ENCODE measurements at regions not wholly inside any gene's neighbourhood (a gene's known extent, or its start where the extent isn't known, plus 50 kb on each side); places are given as distances from the start of the nearest gene placed in this dataset.
A peak's percentile ranks its signal among the peaks of the same experiment; 100 is the strongest.

GRCh38 chr6:149164199-149164750, 153.2 kb upstream of the TAB2 start:
- no peaks in the 10 kb centered on the region for H3K9me3 ChIP-seq (ENCODE audit: low read length)
- no peak for ATAC-seq
- intact Hi-C loops (cut with micrococcal nuclease) = no loop called here
- H3K4me1 ChIP-seq (ENCODE audit: insufficient read depth, low read length) = peaks cover 20% of the 10 kb centered on the region
- TF ChIP-seq EZH2phosphoT487 (IDR thresholded peaks at IDR 0.05; ENCODE audit: borderline replicate concordance, low read length) (no peak), EZH2 (IDR thresholded peaks at IDR 0.05; ENCODE audit: low read length, unreplicated experiment) (no peak), CTCF (conservative IDR thresholded peaks at IDR 0.05; ENCODE audit: low read depth, low read length) (no peak)
- DNase-seq = no peak
- H3K27ac ChIP-seq (ENCODE audit: low read length) = no peak overlapping the region
- CTCF ChIA-PET = interaction anchor here (0.6 kb wide), 1 partner anchor 354 kb away, joined by 4 read pairs; no protein-coding TSS in a partner anchor
- H3K79me2 ChIP-seq (ENCODE audit: low read length) = no peaks in the 10 kb centered on the region
- BruUV-seq (replicated peaks) = no TSS peak
- H3K9me2 ChIP-seq (replicated peaks; ENCODE audit: low read length) = no peaks in the 10 kb centered on the region
- no peaks in the 10 kb centered on the region for H3K27me3 ChIP-seq (ENCODE audit: low read length)
- H3F3A ChIP-seq (ENCODE audit: low read length, unreplicated experiment) = no peaks in the 10 kb centered on the region
- no peak overlapping the region for H3K4me3 ChIP-seq (ENCODE audit: low read length)
- no peak overlapping the region for H3K4me2 ChIP-seq (ENCODE audit: low read length)
- H3K9ac ChIP-seq (ENCODE audit: low read length) = no peak overlapping the region
- H3K36me3 ChIP-seq (ENCODE audit: low read depth, low read length) = no peaks in the 10 kb centered on the region
- H2AFZ ChIP-seq (ENCODE audit: low read length) = no peak overlapping the region
- POLR2A ChIA-PET (ENCODE audit: unreplicated experiment) = interaction anchor here (0.5 to 0.6 kb wide), 2 partner anchors 199 to 896 kb away, joined by 3 to 4 read pairs; no protein-coding TSS in a partner anchor
- H4K20me1 ChIP-seq (ENCODE audit: low read length) = no peaks in the 10 kb centered on the region

- DNase-seq (peak; percentile 12), ATAC-seq (peak; percentile 18; the same call in 1 of the 2 replicates)
- Histone ChIP-seq H3K27ac (ENCODE audit: low read length) (no peak overlapping the region), H3K4me3 (ENCODE audit: low read length) (no peak overlapping the region), H3F3A (ENCODE audit: low read length, unreplicated experiment) (no peaks in the 10 kb centered on the region), H3K9ac (ENCODE audit: low read length) (no peak overlapping the region), H3K27me3 (ENCODE audit: low read length) (no peaks in the 10 kb centered on the region), H3K9me2 (replicated peaks; ENCODE audit: low read length) (no peaks in the 10 kb centered on the region), H3K9me3 (ENCODE audit: low read length) (no peaks in the 10 kb centered on the region), H3K79me2 (ENCODE audit: low read length) (no peaks in the 10 kb centered on the region), H4K20me1 (ENCODE audit: low read length) (no peaks in the 10 kb centered on the region), H3K36me3 (ENCODE audit: low read depth, low read length) (no peaks in the 10 kb centered on the region), H2AFZ (ENCODE audit: low read length) (peak overlapping the region; percentile 53; the same call in 1 of the 2 replicates), H3K4me2 (ENCODE audit: low read length) (peak overlapping the region; percentile 44), H3K4me1 (ENCODE audit: insufficient read depth, low read length) (peaks cover 30% of the 10 kb centered on the region)
- POLR2A ChIA-PET (ENCODE audit: unreplicated experiment) = no interaction called here
- intact Hi-C loops (cut with micrococcal nuclease) = no loop called here
- TF ChIP-seq CTCF (conservative IDR thresholded peaks at IDR 0.05; ENCODE audit: low read depth, low read length) = no peak
- no peak for TF ChIP-seq EZH2 (IDR thresholded peaks at IDR 0.05; ENCODE audit: low read length, unreplicated experiment)
- TF ChIP-seq EZH2phosphoT487 (IDR thresholded peaks at IDR 0.05; ENCODE audit: borderline replicate concordance, low read length) = no peak
- no TSS peak for BruUV-seq (replicated peaks)
- CTCF ChIA-PET = no interaction called here
These were observed 151.2 kb upstream of the TAB2 start for GRCh38 chr6:149166336-149166735.

GRCh38 chr6:149166747-149167146, 150.8 kb upstream of the TAB2 start:
- CTCF ChIA-PET = no interaction called here
- H3K4me2 ChIP-seq (ENCODE audit: low read length) = peak overlapping the region; percentile 44
- H3K4me3 ChIP-seq (ENCODE audit: low read length) = no peak overlapping the region
- POLR2A ChIA-PET (ENCODE audit: unreplicated experiment) = no interaction called here
- BruUV-seq (replicated peaks) = no TSS peak
- DNase-seq = peak; percentile 19
- TF ChIP-seq CTCF (conservative IDR thresholded peaks at IDR 0.05; ENCODE audit: low read depth, low read length) (no peak), EZH2phosphoT487 (IDR thresholded peaks at IDR 0.05; ENCODE audit: borderline replicate concordance, low read length) (no peak), EZH2 (IDR thresholded peaks at IDR 0.05; ENCODE audit: low read length, unreplicated experiment) (no peak)
- no peaks in the 10 kb centered on the region for H3F3A ChIP-seq (ENCODE audit: low read length, unreplicated experiment)
- H3K79me2 ChIP-seq (ENCODE audit: low read length) = no peaks in the 10 kb centered on the region
- peaks cover 30% of the 10 kb centered on the region for H3K4me1 ChIP-seq (ENCODE audit: insufficient read depth, low read length)
- no peaks in the 10 kb centered on the region for H3K27me3 ChIP-seq (ENCODE audit: low read length)
- intact Hi-C loops (cut with micrococcal nuclease) = no loop called here
- no peaks in the 10 kb centered on the region for H3K9me2 ChIP-seq (replicated peaks; ENCODE audit: low read length)
- no peak overlapping the region for H3K9ac ChIP-seq (ENCODE audit: low read length)
- no peak for ATAC-seq
- H4K20me1 ChIP-seq (ENCODE audit: low read length) = no peaks in the 10 kb centered on the region
- H3K36me3 ChIP-seq (ENCODE audit: low read depth, low read length) = no peaks in the 10 kb centered on the region
- no peaks in the 10 kb centered on the region for H3K9me3 ChIP-seq (ENCODE audit: low read length)
- H2AFZ ChIP-seq (ENCODE audit: low read length) = peak overlapping the region; percentile 53; the same call in 1 of the 2 replicates
- H3K27ac ChIP-seq (ENCODE audit: low read length) = no peak overlapping the region
